AG09319 (cell line): ENCODE measurements at regions not wholly inside any gene's neighbourhood (a gene's known extent, or its start where the extent isn't known, plus 50 kb on each side); places are given as distances from the start of the nearest gene placed in this dataset.

Experiments used
- DNase-seq: peaks from one replicate; pipeline ENCODE4 v3.0.0-alpha.2; 2010; ENCODE audit warnings: low read depth; ENCODE audit errors: extremely low read depth
- TF ChIP-seq, protein P1 (sequence below): IDR thresholded peaks from 2 replicates; pipeline ENCODE4 v1.5.1; 2011; ENCODE audit warnings: low read depth, mild to moderate bottlenecking, inconsistent platforms, low read length, moderate library complexity

DNA sequence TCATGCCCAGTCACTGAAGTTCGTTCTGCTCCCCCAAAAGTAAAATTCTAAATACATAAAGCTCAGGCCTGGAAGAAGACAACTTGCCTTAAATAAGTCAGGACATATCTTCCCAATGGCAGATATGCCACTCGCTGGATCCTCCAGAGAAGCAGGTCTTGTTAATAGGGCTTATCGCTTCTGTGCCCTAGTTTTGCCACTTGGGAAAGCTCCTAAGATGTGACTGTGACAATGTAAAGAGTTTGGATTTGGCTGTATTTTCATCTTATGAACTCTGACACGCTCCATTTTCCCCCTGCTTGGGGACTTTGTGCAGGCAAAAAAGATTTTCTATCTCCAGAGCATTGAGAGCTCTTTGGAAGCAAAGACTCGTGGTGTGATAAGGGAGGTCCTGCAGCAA lies 279.9 kb downstream of the WDR11 start:
- no peak for DNase-seq
- TF ChIP-seq, protein P1, sequence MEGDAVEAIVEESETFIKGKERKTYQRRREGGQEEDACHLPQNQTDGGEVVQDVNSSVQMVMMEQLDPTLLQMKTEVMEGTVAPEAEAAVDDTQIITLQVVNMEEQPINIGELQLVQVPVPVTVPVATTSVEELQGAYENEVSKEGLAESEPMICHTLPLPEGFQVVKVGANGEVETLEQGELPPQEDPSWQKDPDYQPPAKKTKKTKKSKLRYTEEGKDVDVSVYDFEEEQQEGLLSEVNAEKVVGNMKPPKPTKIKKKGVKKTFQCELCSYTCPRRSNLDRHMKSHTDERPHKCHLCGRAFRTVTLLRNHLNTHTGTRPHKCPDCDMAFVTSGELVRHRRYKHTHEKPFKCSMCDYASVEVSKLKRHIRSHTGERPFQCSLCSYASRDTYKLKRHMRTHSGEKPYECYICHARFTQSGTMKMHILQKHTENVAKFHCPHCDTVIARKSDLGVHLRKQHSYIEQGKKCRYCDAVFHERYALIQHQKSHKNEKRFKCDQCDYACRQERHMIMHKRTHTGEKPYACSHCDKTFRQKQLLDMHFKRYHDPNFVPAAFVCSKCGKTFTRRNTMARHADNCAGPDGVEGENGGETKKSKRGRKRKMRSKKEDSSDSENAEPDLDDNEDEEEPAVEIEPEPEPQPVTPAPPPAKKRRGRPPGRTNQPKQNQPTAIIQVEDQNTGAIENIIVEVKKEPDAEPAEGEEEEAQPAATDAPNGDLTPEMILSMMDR: no peak

DNA sequence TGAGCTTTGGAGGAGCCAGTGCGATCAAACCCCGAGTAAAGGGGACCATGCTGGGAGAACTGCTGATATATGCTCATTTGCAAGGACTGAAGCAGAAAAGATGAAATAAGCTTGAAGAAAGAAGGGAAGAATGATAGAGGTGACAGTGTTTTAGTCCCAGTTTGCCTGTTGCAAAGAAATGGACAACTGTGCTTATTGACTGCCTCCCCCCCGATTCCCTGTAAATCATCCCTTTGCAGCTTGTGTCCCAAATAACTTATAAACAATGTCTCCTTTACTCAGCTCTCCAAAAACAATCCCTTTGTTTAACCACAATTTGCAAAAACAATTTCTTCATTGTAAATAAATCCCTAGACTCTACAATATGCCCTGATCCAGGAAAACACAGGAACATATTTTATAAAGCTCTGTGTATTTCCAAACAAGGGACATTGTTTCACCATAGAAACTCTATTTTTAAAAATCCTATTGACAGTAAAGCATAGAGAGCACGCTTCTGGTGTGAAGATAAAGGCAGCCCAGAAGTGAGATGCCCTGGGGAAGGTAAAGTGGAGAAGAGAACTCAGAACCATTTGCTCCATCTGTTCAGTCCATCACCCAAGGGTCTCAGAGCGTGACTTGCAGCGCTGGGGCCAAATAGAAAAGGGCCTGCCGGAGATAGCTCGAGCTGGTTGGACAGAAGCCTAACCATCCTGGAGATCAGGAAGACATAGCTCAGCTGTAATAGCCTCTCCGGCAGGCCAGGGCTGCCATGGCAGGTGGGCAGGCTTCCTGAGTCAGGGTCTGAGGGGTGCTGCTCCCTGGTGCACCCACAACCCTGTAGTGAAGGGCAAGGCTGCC lies 280.5 kb downstream of the WDR11 start:
- TF ChIP-seq, protein P1: no peak
- no peak for DNase-seq

DNA sequence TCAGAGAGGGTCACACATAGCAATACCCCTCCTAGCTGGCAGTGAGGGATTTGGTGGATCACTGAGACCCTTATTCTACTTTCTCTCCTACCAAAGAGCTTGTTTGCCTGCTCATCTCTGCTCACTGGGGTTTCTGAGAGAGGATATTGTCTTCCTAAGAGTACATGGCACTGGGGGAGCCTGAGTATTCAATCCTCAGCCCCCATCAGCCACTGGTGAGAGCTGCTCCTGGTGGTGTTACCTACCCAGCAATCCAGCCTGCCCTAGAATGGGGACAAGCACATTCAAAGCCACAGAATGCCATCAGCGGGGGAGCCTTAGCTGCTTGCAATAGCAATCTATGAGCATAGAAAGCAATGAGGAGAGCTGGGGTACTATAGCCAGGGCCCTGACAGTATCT lies 281.1 kb downstream of the WDR11 start:
- TF ChIP-seq, protein P1: no peak
- no peak for DNase-seq

DNA sequence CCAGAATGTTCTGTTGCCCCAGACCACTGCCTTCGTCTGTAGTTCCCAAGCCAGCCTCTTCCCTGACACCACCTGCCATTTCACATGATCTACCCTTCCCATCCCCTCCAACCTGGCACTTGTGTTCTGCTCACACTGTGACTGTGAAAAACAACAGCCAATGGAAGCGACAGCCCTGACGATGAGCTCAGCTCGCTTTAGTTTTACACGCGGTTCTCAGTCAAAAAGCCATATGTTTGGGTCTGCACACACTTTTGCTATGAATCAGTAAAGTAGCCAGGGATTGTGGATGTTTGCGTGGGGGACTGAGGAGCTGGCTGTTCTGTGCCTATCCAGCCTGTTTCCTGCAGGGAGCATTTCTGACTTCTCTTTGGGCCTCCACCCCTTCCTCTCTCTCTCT lies 282.7 kb downstream of the WDR11 start:
- TF ChIP-seq, protein P1: no peak
- DNase-seq: no peak

DNA sequence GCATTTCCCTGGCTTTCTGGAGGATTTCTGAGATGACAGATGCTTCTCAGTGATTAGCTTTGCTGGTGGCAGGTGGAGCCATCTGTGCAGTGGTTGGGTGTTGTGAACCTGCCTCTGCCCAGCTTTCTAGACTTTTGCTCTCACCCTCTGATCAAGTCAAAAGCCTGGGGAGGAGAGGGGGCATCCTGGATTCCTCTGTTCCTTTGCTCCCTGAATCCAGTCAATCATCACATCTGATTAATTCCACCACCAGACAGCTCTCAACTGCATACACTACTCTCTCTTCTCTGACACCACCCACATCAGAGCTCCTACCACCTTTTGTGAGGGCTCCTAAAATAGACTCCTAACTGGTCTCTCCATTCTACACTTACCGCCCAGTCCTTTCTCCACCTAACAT lies 283.5 kb downstream of the WDR11 start:
- DNase-seq: no peak
- TF ChIP-seq, protein P1: no peak

DNA sequence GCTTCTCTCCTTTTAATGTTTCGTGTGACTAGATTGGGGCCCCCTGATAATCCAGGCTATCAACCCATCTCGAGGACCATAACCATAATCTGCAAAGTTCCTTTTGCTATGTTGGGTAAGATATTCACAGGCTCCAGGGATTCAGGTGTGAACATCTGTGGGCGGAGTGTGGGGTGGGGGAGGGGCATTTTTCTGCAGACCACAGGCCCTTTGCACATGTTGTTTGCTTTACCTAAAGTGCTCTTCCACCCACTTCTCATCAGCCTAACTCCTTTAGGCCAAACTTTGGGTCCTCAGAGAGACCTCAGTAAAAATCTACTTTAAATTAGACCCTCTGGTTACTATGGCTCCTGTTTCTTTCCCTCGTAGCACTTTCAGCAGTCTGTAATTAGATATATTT lies 284.4 kb downstream of the WDR11 start:
- TF ChIP-seq, protein P1: no peak
- no peak for DNase-seq

DNA sequence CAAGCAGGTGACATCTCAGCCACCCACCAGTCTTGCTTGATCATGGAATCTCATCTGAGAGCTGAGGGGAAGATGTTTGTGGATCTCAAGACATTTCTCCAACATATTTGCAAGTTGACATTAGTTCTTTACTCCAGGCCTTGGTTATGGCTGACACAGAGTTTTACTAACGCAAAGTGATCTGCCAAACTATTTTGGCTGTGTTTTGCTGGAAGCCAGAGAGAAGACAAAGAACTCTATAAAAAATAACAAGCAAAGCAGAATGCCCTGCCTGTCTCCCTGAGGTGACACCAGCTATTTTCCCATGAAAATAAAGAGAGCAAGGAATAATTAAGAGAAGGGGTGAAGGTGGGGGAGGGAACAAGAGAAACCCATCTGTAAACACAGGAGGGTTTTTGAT lies 286.4 kb downstream of the WDR11 start:
- TF ChIP-seq, protein P1: no peak
- DNase-seq: no peak
